ENCODE measurements at regions not wholly inside any gene's neighbourhood (a gene's known extent, or its start where the extent isn't known, plus 50 kb on each side); places are given as distances from the start of the nearest gene placed in this dataset.

GRCh38 chr1:239819756-239820250 is 271.9 kb upstream of the FMN2 start:
- no peak for DNase-seq
- H3K9ac ChIP-seq (ENCODE audit: low read length) = no peak overlapping the region
- TF ChIP-seq EZH2 (IDR thresholded peaks at IDR 0.05; ENCODE audit: low read length, unreplicated experiment) (no peak), EZH2phosphoT487 (IDR thresholded peaks at IDR 0.05; ENCODE audit: borderline replicate concordance, low read length) (no peak), CTCF (conservative IDR thresholded peaks at IDR 0.05; ENCODE audit: low read depth, low read length) (no peak)
- no peak overlapping the region for H3K4me2 ChIP-seq (ENCODE audit: low read length)
- H3K4me3 ChIP-seq (ENCODE audit: low read length) = no peak overlapping the region
- H3K36me3 ChIP-seq (ENCODE audit: low read depth, low read length) = no peaks in the 10 kb centered on the region
- ATAC-seq = no peak
- intact Hi-C loops (cut with micrococcal nuclease) = loop anchor here (5.0 to 10.0 kb wide), 5 partner anchors 155 to 855 kb away; no protein-coding TSS in a partner anchor
- CTCF ChIA-PET = interaction anchor here (1.5 kb wide), 1 partner anchor 78 kb away, joined by 4 read pairs; no protein-coding TSS in a partner anchor
- no peaks in the 10 kb centered on the region for H4K20me1 ChIP-seq (ENCODE audit: low read length)
- H2AFZ ChIP-seq (ENCODE audit: low read length) = no peak overlapping the region
- BruUV-seq (replicated peaks) = no TSS peak
- H3K9me2 ChIP-seq (replicated peaks; ENCODE audit: low read length) = no peaks in the 10 kb centered on the region
- H3K27me3 ChIP-seq (ENCODE audit: low read length) = no peaks in the 10 kb centered on the region
- no peak overlapping the region for H3K27ac ChIP-seq (ENCODE audit: low read length)
- peaks cover 30% of the 10 kb centered on the region for H3K4me1 ChIP-seq (ENCODE audit: insufficient read depth, low read length)
- H3K9me3 ChIP-seq (ENCODE audit: low read length) = no peaks in the 10 kb centered on the region
- POLR2A ChIA-PET (ENCODE audit: unreplicated experiment) = no interaction called here
- H3F3A ChIP-seq (ENCODE audit: low read length, unreplicated experiment) = peaks cover 13% of the 10 kb centered on the region
- H3K79me2 ChIP-seq (ENCODE audit: low read length) = no peaks in the 10 kb centered on the region

- no peak for TF ChIP-seq EZH2phosphoT487 (IDR thresholded peaks at IDR 0.05; ENCODE audit: borderline replicate concordance, low read length)
- no peak for TF ChIP-seq CTCF (conservative IDR thresholded peaks at IDR 0.05; ENCODE audit: low read depth, low read length)
- TF ChIP-seq EZH2 (IDR thresholded peaks at IDR 0.05; ENCODE audit: low read length, unreplicated experiment) = no peak
- Histone ChIP-seq H3K9me2 (replicated peaks; ENCODE audit: low read length) (no peaks in the 10 kb centered on the region), H3K4me2 (ENCODE audit: low read length) (no peak overlapping the region), H3K9me3 (ENCODE audit: low read length) (no peaks in the 10 kb centered on the region), H3F3A (ENCODE audit: low read length, unreplicated experiment) (no peaks in the 10 kb centered on the region), H3K4me3 (ENCODE audit: low read length) (no peak overlapping the region), H3K79me2 (ENCODE audit: low read length) (no peaks in the 10 kb centered on the region), H4K20me1 (ENCODE audit: low read length) (no peaks in the 10 kb centered on the region), H2AFZ (ENCODE audit: low read length) (no peak overlapping the region), H3K27ac (ENCODE audit: low read length) (no peak overlapping the region), H3K4me1 (ENCODE audit: insufficient read depth, low read length) (no peaks in the 10 kb centered on the region), H3K9ac (ENCODE audit: low read length) (no peak overlapping the region), H3K36me3 (ENCODE audit: low read depth, low read length) (no peaks in the 10 kb centered on the region), H3K27me3 (ENCODE audit: low read length) (no peaks in the 10 kb centered on the region)
- intact Hi-C loops (cut with micrococcal nuclease) = no loop called here
- ATAC-seq = no peak
- ChIA-PET POLR2A (ENCODE audit: unreplicated experiment) (no interaction called here), CTCF (no interaction called here)
- no TSS peak for BruUV-seq (replicated peaks)
- no peak for DNase-seq
Observed at GRCh38 chr1:239823852-239824251, 267.8 kb upstream of the FMN2 start.

GRCh38 chr1:239826211-239826610 is 265.5 kb upstream of the FMN2 start:
- H3K9me3 ChIP-seq (ENCODE audit: low read length) = no peaks in the 10 kb centered on the region
- H3K9ac ChIP-seq (ENCODE audit: low read length) = no peak overlapping the region
- intact Hi-C loops (cut with micrococcal nuclease) = no loop called here
- no peak overlapping the region for H3K27ac ChIP-seq (ENCODE audit: low read length)
- H2AFZ ChIP-seq (ENCODE audit: low read length) = no peak overlapping the region
- H3K9me2 ChIP-seq (replicated peaks; ENCODE audit: low read length) = no peaks in the 10 kb centered on the region
- H3K27me3 ChIP-seq (ENCODE audit: low read length) = no peaks in the 10 kb centered on the region
- H3K36me3 ChIP-seq (ENCODE audit: low read depth, low read length) = no peaks in the 10 kb centered on the region
- POLR2A ChIA-PET (ENCODE audit: unreplicated experiment) = no interaction called here
- H3K4me2 ChIP-seq (ENCODE audit: low read length) = no peak overlapping the region
- H3F3A ChIP-seq (ENCODE audit: low read length, unreplicated experiment) = no peaks in the 10 kb centered on the region
- no peak overlapping the region for H3K4me3 ChIP-seq (ENCODE audit: low read length)
- H4K20me1 ChIP-seq (ENCODE audit: low read length) = no peaks in the 10 kb centered on the region
- no peaks in the 10 kb centered on the region for H3K79me2 ChIP-seq (ENCODE audit: low read length)
- H3K4me1 ChIP-seq (ENCODE audit: insufficient read depth, low read length) = no peaks in the 10 kb centered on the region
- DNase-seq (no peak), ATAC-seq (peak; percentile 29; the same call in 1 of the 2 replicates)
- CTCF ChIA-PET = no interaction called here
- no TSS peak for BruUV-seq (replicated peaks)
- no peak for TF ChIP-seq CTCF (conservative IDR thresholded peaks at IDR 0.05; ENCODE audit: low read depth, low read length)
- TF ChIP-seq EZH2 (IDR thresholded peaks at IDR 0.05; ENCODE audit: low read length, unreplicated experiment) = no peak

Data from PC-3 (cell line).